Neural progenitor cell (in vitro differentiated cells): ENCODE measurements at regions not wholly inside any gene's neighbourhood (a gene's known extent, or its start where the extent isn't known, plus 50 kb on each side); places are given as distances from the start of the nearest gene placed in this dataset.
A peak's percentile ranks its signal among the peaks of the same experiment; 100 is the strongest.

Experiments
- DNase-seq: peaks from one replicate; pipeline ENCODE4 v3.0.0-alpha.2; 2016; ENCODE audit warnings: low spot score
- H2AFZ ChIP-seq: fragments of 200-600 bp; sonication (generic); replicated peaks from 2 replicates; pipeline ENCODE4 v1.6.1; 2016; ENCODE audit warnings: antibody characterized with exemption
- H3F3A ChIP-seq: fragments of 200-600 bp; sonication (generic); 2 replicates; pipeline ENCODE4 v1.6.1; 2016; ENCODE audit warnings: antibody characterized with exemption, low read depth
- H3K27ac ChIP-seq: fragments of 200-600 bp; sonication (generic); 2 replicates; pipeline ENCODE4 v1.5.1; 2016; ENCODE audit warnings: mild to moderate bottlenecking
- H3K27me3 ChIP-seq: fragments of 200-600 bp; sonication (generic); 2 replicates; pipeline ENCODE4 v1.6.1; 2016; ENCODE audit warnings: mild to moderate bottlenecking, moderate library complexity
- H3K36me3 ChIP-seq: fragments of 200-600 bp; sonication (generic); 2 replicates; pipeline ENCODE4 v1.5.1; 2016
- H3K4me1 ChIP-seq: fragments of 200-600 bp; sonication (generic); 2 replicates; pipeline ENCODE4 v1.6.1; 2016; ENCODE audit warnings: mixed run types
- H3K4me2 ChIP-seq: fragments of 200-600 bp; sonication (generic); 2 replicates; pipeline ENCODE4 v1.6.1; 2016
- H3K4me3 ChIP-seq: fragments of 200-600 bp; sonication (generic); 2 replicates; pipeline ENCODE4 v1.5.1; 2016
- H3K79me2 ChIP-seq: fragments of 200-600 bp; sonication (generic); 2 replicates; pipeline ENCODE4 v1.6.1; 2016; ENCODE audit warnings: low read depth
- H3K9ac ChIP-seq: fragments of 200-600 bp; sonication (generic); 2 replicates; pipeline ENCODE4 v1.6.1; 2016
- H3K9me3 ChIP-seq: fragments of 200-600 bp; sonication (generic); 2 replicates; pipeline ENCODE4 v1.5.1; 2016; ENCODE audit warnings: low read depth
- H4K20me1 ChIP-seq: fragments of 200-600 bp; sonication (generic); 2 replicates; pipeline ENCODE4 v1.6.1; 2016; ENCODE audit warnings: low read depth
- H3K27ac Mint-ChIP-seq: 3 replicates; pipeline ENCODE4 v1.8.0; 2021; ENCODE audit warnings: mixed read lengths
- H3K27me3 Mint-ChIP-seq: 2 replicates; pipeline ENCODE4 v1.8.0; 2022; ENCODE audit warnings: low read depth, mild to moderate bottlenecking, inconsistent platforms, moderate library complexity, mixed read lengths; ENCODE audit not compliant: insufficient read depth
- H3K36me3 Mint-ChIP-seq: 3 replicates; pipeline ENCODE4 v1.8.0; 2021; ENCODE audit warnings: mixed read lengths
- H3K4me1 Mint-ChIP-seq: 3 replicates; pipeline ENCODE4 v1.8.0; 2021; ENCODE audit warnings: mixed read lengths
- H3K4me3 Mint-ChIP-seq: 3 replicates; pipeline ENCODE4 v1.8.0; 2021; ENCODE audit warnings: mild to moderate bottlenecking, moderate library complexity, mixed read lengths
- H3K9me3 Mint-ChIP-seq: 3 replicates; pipeline ENCODE4 v1.8.0; 2020; ENCODE audit warnings: mixed read lengths
- EZH2 ChIP-seq: fragments of 200-600 bp; sonication (generic); IDR thresholded peaks from 2 replicates; pipeline ENCODE4 v1.6.1; 2017; ENCODE audit warnings: antibody characterized with exemption, mild to moderate bottlenecking, moderate library complexity
- EZH2phosphoT487 ChIP-seq: fragments of 200-600 bp; sonication (generic); IDR thresholded peaks from 2 replicates; pipeline ENCODE4 v1.6.1; 2017; ENCODE audit warnings: antibody characterized with exemption
- TF ChIP-seq, protein P1 (sequence below): fragments of 200-600 bp; sonication (generic); IDR thresholded peaks from 2 replicates; pipeline ENCODE4 v1.5.1; 2017; ENCODE audit warnings: antibody characterized with exemption, mild to moderate bottlenecking

DNA sequence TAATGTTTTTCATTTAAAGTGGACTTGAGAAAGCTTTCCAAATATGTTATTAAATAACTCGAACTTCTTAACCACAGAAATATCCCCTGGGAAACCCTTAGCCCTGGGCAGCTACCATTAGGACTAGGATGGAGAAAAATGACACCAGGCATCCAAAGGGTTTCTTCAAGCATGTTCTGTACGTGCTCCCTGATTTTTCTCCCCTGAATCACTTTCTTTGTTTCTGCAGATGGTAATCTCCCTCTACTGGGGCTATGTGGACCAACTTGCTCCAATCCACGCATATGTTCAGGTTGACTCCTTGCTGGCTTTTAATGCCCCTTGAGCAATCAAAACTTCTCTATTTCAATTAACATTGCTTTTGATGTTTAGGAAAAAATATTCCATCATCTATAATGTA, 312.7 kb upstream of the C1orf87 start:
- H3K36me3 Mint-ChIP-seq, result no peaks in the 10 kb centered on the region
- DNase-seq, result no peak

DNA sequence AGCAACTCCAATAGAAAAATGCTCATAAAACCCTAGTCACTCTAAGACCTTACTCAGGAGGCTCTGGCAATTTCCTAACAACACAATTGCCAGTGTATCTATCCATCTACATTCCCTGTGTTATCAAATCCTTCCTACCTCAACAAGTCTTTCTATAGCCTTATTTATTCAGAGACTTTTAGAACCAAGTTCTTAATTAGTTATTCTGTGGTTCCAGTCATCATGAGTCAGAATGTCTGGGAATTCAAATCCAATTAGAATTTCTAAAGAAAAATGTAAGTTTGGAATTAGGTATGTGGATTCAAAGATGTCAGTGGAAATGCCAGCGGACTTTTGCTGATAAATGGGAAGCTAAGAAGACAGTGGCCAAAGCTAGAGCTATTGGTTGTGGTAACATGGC, 302.6 kb upstream of the C1orf87 start:
- no peak overlapping the region for H2AFZ ChIP-seq
- no peak overlapping the region for H3K4me2 ChIP-seq
- H3K27ac ChIP-seq, result no peak overlapping the region
- no peaks in the 10 kb centered on the region for H3F3A ChIP-seq
- no peaks in the 10 kb centered on the region for H4K20me1 ChIP-seq
- H3K4me3 Mint-ChIP-seq, result no peak overlapping the region
- no peaks in the 10 kb centered on the region for H3K36me3 Mint-ChIP-seq
- no peak for TF ChIP-seq EZH2
- H3K27me3 Mint-ChIP-seq, result no peaks in the 10 kb centered on the region
- no peaks in the 10 kb centered on the region for H3K9me3 Mint-ChIP-seq
- H3K4me1 Mint-ChIP-seq, result no peaks in the 10 kb centered on the region
- no peak overlapping the region for H3K9ac ChIP-seq
- no peaks in the 10 kb centered on the region for H3K79me2 ChIP-seq
- H3K27ac Mint-ChIP-seq, result no peak overlapping the region
- no peak overlapping the region for H3K4me3 ChIP-seq
- no peaks in the 10 kb centered on the region for H3K27me3 ChIP-seq
- H3K4me1 ChIP-seq, result no peaks in the 10 kb centered on the region
- DNase-seq, result no peak
- H3K9me3 ChIP-seq, result no peaks in the 10 kb centered on the region
- H3K36me3 ChIP-seq, result no peaks in the 10 kb centered on the region

More for the DNA sequence above, 312.7 kb upstream of the C1orf87 start:
- Histone ChIP-seq H3K27me3 (no peaks in the 10 kb centered on the region), H3K79me2 (no peaks in the 10 kb centered on the region), H3K9ac (no peak overlapping the region), H3K4me2 (no peak overlapping the region), H3K4me3 (no peak overlapping the region), H2AFZ (no peak overlapping the region), H3K9me3 (no peaks in the 10 kb centered on the region), H3F3A (no peaks in the 10 kb centered on the region), H3K27ac (no peak overlapping the region), H3K4me1 (no peaks in the 10 kb centered on the region), H4K20me1 (no peaks in the 10 kb centered on the region), H3K36me3 (no peaks in the 10 kb centered on the region)
- no peak overlapping the region for H3K27ac Mint-ChIP-seq
- H3K4me1 Mint-ChIP-seq, result peaks cover 4% of the 10 kb centered on the region
- H3K4me3 Mint-ChIP-seq, result no peak overlapping the region
- H3K9me3 Mint-ChIP-seq, result peaks cover 3% of the 10 kb centered on the region
- H3K27me3 Mint-ChIP-seq, result no peaks in the 10 kb centered on the region
- no peak for TF ChIP-seq EZH2phosphoT487
- no peak for TF ChIP-seq EZH2
- TF ChIP-seq, protein P1, sequence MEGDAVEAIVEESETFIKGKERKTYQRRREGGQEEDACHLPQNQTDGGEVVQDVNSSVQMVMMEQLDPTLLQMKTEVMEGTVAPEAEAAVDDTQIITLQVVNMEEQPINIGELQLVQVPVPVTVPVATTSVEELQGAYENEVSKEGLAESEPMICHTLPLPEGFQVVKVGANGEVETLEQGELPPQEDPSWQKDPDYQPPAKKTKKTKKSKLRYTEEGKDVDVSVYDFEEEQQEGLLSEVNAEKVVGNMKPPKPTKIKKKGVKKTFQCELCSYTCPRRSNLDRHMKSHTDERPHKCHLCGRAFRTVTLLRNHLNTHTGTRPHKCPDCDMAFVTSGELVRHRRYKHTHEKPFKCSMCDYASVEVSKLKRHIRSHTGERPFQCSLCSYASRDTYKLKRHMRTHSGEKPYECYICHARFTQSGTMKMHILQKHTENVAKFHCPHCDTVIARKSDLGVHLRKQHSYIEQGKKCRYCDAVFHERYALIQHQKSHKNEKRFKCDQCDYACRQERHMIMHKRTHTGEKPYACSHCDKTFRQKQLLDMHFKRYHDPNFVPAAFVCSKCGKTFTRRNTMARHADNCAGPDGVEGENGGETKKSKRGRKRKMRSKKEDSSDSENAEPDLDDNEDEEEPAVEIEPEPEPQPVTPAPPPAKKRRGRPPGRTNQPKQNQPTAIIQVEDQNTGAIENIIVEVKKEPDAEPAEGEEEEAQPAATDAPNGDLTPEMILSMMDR, result no peak

DNA sequence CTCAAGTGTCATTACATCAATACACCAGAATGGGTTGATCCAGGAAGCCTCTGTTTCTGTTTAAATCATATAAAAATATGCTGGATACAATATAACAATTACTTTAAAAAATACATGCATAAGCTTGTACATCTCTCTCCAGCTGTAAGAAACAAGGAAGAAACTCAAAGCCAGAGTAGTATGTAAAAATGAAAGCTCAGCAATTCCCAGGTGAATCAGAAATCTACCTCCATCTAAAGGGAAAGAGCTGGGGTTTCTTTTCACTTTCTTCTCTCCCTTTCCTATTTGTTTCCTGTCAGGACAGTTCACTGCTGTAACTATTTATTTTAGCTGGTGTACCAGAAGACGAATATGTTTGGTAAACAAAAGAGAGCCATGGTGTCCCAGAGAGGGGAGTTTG, 301.0 kb upstream of the C1orf87 start:
- no peak overlapping the region for H3K4me3 Mint-ChIP-seq
- no peaks in the 10 kb centered on the region for H4K20me1 ChIP-seq
- H3K36me3 ChIP-seq, result no peaks in the 10 kb centered on the region
- no peak overlapping the region for H2AFZ ChIP-seq
- TF ChIP-seq EZH2 (no peak), EZH2phosphoT487 (no peak)
- TF ChIP-seq, protein P1, result no peak
- no peaks in the 10 kb centered on the region for H3F3A ChIP-seq
- no peak for DNase-seq
- H3K4me1 ChIP-seq, result no peaks in the 10 kb centered on the region
- H3K9me3 ChIP-seq, result no peaks in the 10 kb centered on the region
- H3K4me2 ChIP-seq, result no peak overlapping the region
- H3K4me3 ChIP-seq, result no peak overlapping the region
- H3K27ac Mint-ChIP-seq, result no peak overlapping the region
- H3K9ac ChIP-seq, result no peak overlapping the region
- no peaks in the 10 kb centered on the region for H3K27me3 Mint-ChIP-seq
- H3K27me3 ChIP-seq, result no peaks in the 10 kb centered on the region
- no peak overlapping the region for H3K27ac ChIP-seq
- no peaks in the 10 kb centered on the region for H3K79me2 ChIP-seq
- H3K9me3 Mint-ChIP-seq, result no peaks in the 10 kb centered on the region
- H3K36me3 Mint-ChIP-seq, result no peaks in the 10 kb centered on the region
- no peaks in the 10 kb centered on the region for H3K4me1 Mint-ChIP-seq

DNA sequence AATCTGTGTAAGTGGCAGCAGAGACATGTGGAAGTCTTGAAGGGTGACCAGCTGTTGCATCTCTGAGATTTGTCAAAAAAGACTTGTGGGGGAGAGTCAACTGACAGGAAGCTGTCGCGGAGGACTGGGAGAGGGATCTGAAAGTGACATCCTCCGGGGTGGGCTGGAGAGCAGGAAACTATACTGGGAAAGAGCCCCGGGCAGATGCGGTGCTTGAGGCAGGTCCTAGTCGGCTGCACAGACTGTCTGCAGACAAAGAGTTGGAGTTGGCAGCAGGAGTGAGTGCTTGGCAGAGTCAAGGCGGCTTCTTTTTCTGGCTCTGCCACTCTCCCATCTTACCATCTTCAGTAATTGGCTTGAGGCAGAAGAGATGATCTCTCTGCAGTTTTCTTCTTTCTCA, 294.0 kb upstream of the C1orf87 start:
- Histone ChIP-seq H3K4me1 (no peaks in the 10 kb centered on the region), H2AFZ (peak overlapping the region; percentile 78), H3K27ac (no peak overlapping the region), H3K36me3 (no peaks in the 10 kb centered on the region), H4K20me1 (no peaks in the 10 kb centered on the region), H3F3A (no peaks in the 10 kb centered on the region), H3K27me3 (no peaks in the 10 kb centered on the region), H3K79me2 (no peaks in the 10 kb centered on the region), H3K9me3 (no peaks in the 10 kb centered on the region), H3K4me2 (no peak overlapping the region), H3K9ac (no peak overlapping the region), H3K4me3 (no peak overlapping the region)
- no peaks in the 10 kb centered on the region for H3K36me3 Mint-ChIP-seq
- peak overlapping the region; percentile 72 for H3K27ac Mint-ChIP-seq
- peak; percentile 8 for DNase-seq
- no peaks in the 10 kb centered on the region for H3K4me1 Mint-ChIP-seq
- TF ChIP-seq EZH2, result no peak
- no peak for TF ChIP-seq EZH2phosphoT487
- TF ChIP-seq, protein P1, result no peak
- H3K9me3 Mint-ChIP-seq, result no peaks in the 10 kb centered on the region
- H3K27me3 Mint-ChIP-seq, result no peaks in the 10 kb centered on the region
- no peak overlapping the region for H3K4me3 Mint-ChIP-seq
